ENCODE measurements at regions not wholly inside any gene's neighbourhood (a gene's known extent, or its start where the extent isn't known, plus 50 kb on each side); places are given as distances from the start of the nearest gene placed in this dataset.

DNA sequence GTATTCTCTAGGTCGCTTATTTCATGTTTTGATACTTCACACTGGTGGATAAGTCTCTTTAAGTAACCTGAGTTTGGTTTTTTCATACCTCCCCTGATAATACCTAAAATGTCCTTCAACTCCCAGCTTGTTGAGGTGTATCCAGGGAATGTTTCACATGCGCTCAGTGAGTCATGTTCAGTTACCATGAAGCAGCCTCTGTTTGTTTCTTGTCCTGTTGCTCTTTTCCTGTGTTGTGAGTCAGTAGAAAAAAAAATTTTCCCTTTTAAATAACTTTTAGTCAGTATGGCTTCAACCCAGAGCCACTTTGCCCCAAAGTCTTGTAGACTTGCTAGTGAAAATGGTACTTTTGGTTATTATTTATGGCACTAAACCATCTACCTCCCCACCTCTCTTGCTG is 278.4 kb upstream of the ZPLD1 start:
- DNase-seq = no peak

DNA sequence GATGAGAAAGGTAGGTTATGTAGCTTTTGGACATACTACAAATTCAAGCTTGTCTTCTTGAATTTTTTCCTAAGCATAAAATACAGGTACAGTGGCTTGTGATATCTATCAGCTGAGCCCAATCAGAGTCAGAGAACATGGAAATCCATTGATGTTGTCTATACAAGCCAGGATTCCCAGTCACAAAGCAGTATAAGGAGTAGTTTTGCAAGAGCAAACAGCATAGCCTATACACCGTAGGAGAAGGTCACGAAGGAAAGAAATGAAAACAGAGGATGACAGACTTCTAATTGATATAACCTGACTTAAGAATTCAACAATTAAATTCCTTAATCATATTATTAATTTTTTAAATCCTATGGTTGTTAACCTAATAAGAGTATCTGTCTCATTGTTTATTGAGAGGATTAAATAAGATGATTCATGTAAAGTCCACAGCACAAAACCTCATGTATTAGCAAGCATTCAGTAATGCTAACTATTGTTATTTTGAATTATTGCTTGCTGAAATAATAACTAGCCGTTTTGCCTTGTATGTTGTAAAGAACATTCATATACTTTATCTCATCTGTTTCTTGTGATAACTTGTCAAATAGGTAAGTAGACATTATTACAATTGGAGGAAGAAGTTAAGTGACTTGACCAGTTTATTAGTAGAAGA is 276.6 kb upstream of the ZPLD1 start:
- no peak for DNase-seq

DNA sequence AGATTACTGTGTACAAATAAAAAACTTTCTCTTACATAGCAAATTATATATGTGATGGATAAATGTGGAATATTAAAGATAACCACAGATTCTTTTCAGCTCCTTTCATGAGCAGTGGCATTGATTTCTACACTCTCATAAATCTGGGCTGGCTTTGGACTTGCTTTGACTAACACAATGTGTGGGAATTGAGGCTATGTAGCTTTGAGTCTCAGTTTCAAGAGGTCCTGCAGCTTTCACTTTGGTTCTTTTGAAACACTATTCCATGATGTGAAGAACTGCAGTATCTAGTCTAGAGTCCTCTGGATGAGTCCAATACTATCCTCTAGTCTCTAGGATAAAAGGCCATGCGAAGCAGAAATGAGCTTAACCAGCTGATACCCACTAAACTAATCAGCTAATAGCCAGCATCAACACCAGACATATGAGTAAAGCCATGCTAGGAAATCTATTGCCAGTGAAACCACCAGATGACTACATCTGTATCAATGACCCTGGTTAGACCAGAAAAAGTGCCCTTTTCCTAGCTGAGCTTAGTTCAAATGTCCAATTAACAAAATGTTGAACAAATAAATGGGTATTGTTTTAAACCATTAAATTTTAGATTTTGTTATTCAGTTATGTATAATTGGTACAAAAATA is 274.9 kb upstream of the ZPLD1 start:
- no peak for DNase-seq

DNA sequence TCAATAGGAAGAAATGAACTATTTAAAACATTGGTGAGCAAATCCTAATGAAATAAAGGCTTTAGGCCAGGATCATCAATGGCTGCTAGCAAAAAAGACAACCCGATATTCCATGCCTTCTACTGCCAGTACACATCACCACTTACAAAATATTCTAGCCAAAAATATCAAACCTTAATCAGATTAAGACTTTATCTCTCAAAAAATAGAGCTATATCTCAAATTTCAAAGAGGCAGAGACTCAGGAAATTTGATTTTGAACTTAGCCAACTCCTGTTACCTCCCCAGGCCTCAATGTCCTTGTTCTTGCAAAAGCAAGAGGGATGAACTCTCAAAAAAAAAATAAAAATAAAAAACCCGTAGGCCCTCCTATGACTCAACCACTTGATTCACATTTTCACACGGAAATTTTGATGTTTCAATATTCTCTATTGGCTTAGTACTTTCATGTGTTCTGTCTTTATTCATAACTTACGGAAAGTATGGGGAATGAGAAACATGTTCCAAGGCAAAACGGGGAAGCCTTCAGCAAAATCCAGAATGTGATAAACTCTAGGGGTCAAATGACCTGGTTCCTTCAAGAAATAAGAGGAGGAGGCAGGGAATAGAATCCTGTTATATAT is 273.3 kb upstream of the ZPLD1 start:
- no peak for DNase-seq

DNA sequence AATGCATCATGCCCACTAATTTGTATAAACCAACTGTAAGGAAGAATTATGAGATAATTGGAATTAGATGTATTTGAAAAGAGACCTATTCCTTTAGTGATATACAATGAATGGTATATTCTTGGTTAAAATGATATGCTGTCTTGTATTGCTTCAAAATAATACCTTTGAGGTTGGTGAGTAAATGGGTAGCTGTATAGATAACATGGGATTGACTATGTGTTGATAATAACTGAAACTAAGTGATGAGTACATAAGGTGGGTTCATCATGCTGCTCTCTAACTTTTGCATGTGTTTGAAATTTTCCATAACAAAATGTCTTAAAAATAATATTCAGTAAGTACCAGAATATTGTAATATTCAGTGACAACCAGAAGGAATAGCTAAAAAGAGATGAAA is 272.6 kb upstream of the ZPLD1 start:
- no peak for DNase-seq

DNA sequence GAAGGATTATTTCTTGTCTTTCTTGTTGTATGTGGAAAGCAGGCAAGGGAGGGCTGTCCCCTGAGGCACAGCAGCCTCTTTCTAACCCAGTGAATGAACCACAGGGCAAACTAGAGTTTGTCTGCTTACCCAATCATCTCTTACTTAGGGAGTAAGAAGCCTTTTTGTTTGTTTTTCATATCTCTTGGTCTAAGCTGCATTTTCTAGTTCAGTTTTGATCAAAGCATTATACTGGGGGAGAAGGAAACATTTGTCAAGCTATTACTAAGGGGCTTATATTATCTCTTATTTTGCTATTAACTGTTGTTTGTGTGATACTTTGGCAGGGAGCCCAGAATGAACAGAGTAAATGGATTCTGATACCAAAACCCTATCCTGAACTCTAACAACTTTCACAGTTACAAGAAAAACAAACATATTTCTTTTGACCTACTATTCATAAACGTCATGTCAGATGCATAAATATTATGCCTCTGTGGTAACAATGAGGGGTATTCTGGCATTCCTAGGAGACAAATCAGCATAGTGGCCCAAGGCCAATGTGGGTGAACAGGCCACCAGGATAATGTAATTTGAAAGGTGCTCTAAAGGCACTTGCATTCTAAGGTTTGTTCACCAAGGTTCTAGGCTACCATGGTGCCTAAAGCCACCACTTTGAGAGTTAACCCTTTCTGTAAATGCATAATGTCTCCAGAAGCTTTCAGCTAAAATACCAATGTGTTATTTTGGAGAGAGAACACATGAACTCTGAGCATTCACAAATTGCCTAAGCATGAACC is 271.6 kb upstream of the ZPLD1 start:
- DNase-seq = peak; percentile 48

DNA sequence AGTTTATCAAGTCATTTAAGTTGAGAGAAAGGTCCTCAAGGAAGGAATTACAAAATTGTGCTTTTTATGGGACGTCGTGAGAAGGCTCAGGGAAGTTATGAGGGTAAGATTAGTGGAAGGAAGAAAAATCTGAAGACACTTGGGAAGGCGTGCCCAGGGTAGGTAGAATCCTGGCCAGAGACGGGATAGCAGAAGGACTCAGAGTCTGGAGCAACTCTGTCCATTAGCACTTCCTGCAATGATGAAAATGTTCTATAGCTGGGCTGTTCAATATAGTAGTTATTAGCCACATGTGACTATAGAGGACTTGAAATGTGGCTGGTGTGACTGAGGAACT is 271.0 kb upstream of the ZPLD1 start:
- no peak for DNase-seq

DNA sequence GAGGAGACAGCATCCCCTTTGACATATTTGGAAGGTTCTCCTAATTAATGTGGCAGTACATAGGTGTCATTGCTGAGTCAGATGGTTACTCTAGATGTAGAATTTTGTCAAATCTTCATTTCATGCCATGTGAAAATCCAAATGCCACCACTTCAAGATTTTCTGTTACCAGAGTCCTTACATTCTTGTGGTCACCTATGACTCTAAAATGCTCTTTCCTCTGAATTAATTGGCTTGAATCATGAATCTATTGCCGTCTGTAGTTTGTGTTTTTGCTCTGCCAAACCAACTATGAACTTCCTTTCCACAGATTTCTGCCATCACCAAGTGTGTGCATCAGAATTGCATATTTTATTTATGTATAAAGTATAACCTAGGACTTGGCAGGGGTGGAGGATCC is 269.4 kb upstream of the ZPLD1 start:
- DNase-seq = no peak

DNA sequence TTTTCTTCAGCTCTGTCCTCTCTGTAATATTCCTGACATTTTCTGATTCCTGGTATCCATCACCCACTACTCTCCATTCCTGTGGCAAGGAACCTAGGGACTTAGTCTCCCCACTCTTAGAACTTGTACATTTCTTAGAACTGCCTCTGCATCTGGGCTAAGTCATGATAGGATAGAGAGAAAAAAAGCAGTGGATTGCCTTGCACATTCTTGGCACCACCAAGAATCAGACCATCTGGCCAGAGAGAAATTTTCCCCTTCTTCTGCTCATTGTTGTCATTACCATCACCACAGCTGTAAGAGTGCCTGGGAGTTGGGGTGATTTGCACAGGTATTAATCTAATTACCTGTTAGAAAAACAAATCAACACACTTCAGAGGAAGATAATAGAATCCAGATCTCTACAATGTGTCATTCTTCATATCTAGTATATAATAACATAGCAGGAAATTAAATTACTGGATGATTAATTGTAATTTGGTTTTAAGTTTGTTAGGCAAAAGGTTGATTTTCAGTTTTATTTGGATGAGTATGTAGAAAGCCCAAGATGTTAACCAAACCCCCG is 264.8 kb upstream of the ZPLD1 start:
- no peak for DNase-seq

DNA sequence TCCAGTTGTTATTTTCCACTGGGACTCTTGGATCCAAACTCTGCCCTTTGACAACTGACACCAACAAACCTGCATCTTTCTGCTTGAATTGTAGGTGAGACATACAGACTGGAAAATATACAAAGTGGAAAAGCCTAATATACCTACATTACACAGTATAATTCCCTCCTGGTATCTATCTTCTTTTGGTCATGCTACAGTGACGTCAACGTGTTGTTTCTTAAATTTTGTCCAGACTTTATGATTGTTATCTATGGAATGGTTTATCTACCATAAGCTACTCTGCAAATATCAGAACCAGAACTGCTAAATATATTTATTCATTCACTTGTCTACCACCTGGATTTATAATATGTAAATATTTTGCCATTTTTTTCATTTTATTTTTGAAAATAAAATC is 264.3 kb upstream of the ZPLD1 start:
- no peak for DNase-seq

DNA sequence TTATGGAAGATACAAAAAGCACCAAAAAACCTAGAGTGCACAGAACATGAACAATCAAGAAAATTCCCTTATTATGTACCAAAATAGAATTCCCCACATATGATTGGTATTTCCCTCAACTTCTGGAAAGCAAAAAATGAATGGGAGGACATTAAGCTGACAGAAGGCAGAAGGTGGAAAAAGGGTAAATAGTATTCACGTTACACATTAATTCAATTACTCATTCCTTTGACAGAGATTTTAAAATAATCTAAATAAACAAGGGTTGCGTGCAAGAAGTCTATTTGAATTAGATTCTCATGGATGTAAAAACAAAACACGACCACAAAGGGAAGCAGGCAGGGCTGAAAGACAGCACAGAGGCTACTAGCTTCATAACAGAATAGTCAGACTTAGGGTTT is 260.5 kb upstream of the ZPLD1 start:
- DNase-seq = no peak

DNA sequence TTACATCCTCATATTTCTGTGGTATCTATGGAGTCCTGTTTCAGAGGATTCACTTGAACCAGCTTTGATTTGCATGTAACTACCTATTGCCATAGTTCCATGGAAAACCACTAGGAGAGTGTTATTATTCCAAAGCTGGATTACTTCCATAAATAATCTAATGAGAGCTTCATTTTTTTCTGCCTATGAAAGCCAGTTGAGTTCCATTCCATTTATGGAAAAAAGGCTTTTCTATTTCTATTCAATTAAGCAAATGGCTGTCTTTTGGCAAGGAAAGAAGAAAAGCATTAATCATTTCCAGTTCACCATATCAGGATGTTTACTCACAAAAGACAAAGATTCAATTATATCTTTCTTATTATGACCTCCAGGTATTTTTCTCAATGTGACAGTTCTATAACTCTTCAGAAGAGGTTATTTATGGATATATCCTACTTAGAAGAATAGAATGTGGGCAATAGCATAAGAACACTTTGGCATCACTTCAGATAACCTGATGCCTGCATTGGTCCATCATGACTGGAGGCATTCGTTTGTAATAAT is 259.9 kb upstream of the ZPLD1 start:
- no peak for DNase-seq

DNA sequence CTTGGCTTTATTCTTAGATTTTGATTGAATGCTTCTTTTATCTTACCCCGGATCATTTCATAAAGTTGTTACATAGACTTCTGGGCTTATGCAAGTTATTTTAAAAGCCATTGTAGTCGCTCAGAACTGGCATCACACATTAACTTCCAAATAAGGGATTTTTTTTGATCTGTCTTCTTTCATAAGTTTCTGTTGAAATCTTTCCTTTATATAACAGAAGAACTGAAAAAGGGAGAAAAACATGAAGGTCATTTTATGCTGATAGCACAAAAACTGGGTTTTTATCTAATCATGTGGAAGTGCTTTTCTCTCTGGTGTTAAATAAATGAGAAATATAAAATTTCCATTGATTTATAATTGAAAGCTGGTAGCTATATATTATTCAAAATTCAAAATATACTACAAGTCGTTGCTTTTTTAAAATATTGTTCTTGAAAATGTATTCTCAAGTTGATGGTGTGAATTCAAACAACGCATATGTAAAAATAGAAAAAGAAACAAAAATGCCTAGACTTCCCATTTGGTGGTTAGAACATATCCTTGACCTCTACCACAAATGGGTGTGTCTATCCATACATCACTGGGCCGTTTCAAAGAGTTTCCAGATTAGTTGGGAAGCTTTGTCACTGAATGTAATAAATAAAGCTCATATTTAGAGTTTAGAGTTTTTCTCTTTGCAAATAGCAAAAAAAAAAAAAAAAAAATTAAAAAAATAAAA is 258.3 kb upstream of the ZPLD1 start:
- DNase-seq = no peak

DNA sequence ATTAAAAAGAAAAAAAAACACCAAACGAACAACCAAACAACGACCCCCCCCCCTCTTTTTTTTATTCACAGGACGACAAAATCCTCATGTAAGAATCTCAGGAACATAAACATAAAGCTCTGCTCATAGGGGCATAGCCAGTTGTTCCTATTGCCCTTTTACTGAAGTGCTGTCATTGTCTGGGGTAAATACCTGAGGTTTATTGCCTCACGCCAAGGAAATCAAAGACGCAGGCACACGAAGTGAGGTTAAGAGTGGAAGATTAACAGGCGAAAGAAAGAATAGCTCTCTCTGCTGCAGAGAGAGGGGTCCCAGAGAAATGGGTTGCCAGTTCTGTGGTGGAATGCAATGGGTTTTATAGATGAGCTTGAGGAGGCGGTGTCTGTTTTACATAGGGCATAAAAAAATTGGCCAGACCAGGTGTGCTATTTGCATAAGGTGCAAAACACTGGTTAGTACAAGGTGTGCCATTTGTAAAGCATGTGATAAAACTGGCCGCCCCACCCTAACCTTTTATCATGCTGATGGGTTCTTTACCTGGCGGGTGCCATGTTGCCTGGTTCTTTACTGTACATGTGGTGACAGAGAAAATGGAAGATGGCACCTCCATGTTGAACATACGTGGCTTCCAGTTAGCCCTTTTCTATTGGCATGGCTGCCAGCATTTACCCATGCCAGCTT is 257.6 kb upstream of the ZPLD1 start:
- no peak for DNase-seq

DNA sequence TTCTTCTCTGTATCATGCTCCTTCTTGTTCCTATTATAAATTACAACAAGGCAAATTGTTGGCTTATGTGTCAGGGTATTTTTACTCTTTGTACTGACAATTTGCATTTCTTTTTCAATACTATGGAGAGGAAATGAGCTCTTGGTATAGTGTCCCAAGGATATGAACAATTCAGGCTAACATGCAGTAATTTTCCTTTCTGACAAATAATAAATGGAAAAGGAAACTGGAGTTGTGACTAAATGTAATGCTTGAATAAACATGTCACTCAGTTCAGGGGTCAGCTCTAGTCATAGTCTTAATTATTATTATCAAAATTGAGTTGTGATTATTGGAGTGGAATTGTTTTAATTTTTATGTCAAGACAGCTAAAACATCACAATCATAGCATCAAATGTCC is 256.0 kb upstream of the ZPLD1 start:
- no peak for DNase-seq

DNA sequence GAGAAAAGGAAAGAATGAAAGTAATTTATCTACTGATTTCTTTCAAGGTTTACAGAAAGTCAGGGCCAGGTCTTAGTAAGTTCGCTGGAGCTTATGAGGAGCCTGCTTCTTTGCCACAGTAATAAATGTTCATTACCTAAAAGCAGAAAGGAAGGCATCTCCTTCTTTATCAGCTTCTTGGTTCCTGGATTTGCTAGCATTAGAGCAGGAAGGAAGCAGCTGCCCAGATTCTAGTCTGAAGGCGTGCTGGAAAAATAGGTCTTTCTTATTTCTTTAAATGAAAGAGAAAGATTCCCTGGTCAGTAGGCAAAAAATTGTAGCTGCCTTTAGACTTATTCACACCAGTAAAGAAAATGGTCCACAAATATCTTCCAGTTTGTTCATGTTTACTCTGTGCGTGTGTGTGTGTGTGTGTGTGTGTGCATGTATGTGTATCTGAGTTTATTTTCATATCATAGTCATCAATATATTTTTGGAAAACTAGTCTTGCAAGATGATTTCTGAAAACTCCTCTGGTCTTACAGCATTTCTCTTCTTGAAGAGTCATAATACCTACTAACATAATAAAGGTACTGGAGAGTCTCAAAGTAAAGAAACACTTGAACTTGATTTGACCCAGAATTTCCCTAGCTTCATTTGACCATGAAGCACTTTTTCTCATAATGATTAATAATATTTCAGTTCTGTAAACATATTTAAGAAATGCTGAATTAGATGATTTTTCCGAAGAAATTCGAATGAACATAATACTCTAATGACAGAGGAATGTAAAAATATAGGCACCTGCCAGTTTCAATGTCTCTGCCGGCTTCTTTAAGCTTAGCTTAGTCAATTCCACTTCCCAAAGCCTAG is 255.3 kb upstream of the ZPLD1 start:
- no peak for DNase-seq

DNA sequence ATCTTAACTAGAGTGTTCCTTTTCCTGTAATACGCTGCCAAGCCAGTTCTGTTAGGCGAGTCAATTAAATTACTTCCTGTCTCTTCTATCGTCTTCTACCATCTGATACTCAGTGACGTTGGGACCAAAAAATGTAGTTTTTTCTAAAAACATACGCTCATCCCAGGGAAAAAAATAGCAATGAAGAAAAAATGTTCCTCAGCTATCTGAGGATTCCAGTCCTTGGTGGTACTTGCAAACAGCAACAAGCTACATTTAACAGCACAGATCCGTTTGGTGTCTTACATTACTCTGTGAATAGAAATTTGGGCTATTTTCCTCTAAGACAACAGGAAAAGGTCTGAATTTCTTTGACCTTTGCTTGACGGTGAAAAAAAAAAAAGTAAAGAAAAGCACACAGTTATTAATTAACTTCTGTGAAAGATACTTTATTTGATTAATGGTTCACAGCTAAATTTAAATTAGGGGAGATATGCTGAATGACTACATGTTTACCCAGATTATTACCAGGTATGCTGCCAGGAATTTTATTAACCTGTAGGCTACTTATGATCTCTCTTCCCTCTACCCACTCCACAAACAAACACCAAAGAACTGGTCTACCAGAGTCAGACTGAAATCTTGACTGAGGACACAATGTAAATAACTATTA is 254.4 kb upstream of the ZPLD1 start:
- peak; percentile 42 for DNase-seq

DNA sequence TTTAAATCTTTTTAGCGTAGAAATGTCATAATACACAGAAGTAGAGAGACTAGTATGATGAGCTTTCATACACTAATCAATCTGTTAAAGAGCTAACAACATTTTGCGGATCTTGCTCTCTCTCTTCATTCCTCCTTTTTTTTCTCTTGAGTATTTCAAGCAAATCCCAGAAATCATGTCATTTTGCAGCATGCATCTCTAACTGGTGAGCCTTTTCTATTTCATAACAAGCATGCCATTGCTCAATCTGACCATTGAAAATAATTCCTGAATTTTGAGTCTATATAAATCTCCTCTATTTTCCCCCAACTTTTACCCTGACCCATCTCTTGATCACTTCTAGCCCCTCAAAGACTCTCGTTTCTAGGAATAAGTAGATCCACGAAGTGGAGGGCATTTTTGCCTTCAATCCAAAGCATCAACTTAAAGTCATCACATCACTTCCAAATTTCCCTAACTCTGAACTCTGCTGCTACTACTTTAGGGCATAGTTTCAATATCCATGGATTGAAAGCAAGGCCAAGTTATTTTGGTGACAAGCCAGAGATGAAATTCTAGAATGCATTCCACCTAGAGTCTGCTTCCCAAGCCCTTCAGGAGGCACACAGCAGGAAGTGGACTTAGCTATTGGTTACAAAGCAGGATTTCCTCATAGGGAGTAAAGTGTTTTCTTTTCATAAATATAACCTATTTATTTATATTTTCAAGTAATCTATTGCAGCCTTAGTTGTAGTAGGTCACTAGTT is 253.5 kb upstream of the ZPLD1 start:
- DNase-seq = no peak

DNA sequence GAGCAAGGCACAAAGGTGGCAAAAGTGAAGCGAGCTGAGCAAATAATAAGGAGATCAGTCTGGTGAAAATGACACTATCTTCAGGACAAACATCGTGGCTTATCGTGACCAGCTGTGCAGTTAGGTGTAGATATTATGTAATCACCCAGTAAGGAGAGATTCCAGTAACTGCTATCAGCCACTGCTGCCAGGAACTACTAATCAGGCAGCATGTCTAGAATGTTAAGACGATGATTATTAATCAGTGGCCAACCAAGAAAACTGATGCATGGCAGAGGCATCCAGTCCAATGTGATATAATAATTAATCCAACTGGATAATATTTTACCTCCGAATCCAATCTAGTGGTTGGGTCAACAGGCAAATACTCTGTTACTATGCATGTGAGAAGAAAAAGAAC is 252.7 kb upstream of the ZPLD1 start:
- DNase-seq = no peak
